GM18517 (cell line): ENCODE measurements at regions not wholly inside any gene's neighbourhood (a gene's known extent, or its start where the extent isn't known, plus 50 kb on each side); places are given as distances from the start of the nearest gene placed in this dataset.

ENCODE experiments used
- ATAC-seq: cut with Tn5 transposase; IDR thresholded peaks from one replicate; pipeline ENCODE4 v1.9.1; 2021; ENCODE audit warnings: mild to moderate bottlenecking, moderate library complexity; ENCODE audit not compliant: unreplicated experiment

DNA sequence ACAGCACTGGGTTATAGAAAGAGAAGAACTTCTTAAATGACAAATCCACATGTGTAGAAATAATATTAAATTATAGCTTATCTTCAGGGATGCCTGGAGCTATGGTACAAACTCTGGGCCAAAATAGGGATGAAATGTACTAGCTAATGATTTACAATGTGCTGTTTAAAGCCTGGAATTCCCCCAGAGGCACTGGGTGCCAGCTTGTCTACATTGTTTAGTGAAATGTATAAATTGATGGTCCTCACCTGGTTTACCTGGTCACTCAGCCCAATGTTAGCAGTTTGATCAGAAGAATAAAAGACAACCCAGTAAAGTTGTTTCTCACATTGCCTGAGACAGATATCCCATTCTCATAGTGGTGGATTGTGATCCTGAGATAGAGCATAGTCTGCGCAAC lies 597.2 kb downstream of the DIAPH3 start:
- ATAC-seq, result no peak

DNA sequence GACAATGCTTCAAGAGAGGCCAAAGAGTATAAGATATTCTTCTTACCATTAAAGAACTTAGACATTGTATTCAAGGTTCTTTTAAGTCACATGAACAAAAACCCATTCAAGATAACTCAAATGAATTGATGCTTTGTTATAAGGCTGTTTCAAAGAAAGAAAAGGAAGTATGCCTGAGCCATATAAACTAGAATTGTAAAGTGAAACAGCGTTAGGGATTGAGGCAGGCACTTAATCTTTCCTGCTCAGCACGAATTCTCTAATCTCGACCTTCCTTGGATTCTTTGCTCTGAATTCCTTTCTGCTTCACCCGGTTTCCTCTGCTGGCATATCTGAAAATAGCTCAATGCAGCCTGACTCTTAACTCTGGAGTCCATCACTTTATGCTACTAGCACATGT lies 595.4 kb downstream of the DIAPH3 start:
- no peak for ATAC-seq

DNA sequence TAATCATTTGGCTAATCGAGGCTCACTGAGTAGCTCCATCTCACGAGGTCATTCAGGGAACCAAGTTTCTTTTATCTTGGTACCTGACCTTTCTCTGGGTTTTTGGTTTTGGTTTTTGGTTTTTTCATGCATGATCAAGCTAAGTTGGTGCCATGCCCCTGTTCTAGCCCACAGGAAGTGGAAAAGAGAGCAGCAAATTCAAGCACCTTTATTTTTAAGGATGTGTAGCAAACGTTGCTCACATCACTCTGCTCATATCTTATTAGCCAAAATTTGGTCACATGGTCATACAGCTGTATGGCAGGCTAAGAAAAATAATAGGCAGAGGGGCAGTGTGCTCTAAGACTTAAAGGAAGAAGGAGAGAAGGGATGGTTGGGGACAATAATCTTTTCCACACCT lies 593.5 kb downstream of the DIAPH3 start:
- ATAC-seq, result no peak

DNA sequence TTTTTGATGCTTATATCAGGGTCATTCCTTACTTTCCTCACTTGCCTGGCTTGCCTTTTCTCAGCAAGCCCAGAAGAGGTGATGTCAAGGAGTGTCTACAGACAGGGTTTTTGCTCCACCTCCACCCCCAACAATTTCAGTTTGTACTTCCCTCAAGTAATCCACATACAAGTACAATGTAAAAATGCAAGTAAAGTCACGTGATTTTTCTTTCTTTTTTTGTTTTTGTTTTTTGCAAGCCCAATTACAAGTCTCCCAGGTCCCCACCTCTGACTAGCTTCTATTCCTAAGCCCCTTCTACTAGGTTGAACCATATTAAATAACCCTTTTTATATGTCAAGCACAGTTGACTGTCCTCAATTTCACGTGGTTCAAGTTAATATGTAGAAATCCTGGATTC lies 579.6 kb downstream of the DIAPH3 start:
- no peak for ATAC-seq

DNA sequence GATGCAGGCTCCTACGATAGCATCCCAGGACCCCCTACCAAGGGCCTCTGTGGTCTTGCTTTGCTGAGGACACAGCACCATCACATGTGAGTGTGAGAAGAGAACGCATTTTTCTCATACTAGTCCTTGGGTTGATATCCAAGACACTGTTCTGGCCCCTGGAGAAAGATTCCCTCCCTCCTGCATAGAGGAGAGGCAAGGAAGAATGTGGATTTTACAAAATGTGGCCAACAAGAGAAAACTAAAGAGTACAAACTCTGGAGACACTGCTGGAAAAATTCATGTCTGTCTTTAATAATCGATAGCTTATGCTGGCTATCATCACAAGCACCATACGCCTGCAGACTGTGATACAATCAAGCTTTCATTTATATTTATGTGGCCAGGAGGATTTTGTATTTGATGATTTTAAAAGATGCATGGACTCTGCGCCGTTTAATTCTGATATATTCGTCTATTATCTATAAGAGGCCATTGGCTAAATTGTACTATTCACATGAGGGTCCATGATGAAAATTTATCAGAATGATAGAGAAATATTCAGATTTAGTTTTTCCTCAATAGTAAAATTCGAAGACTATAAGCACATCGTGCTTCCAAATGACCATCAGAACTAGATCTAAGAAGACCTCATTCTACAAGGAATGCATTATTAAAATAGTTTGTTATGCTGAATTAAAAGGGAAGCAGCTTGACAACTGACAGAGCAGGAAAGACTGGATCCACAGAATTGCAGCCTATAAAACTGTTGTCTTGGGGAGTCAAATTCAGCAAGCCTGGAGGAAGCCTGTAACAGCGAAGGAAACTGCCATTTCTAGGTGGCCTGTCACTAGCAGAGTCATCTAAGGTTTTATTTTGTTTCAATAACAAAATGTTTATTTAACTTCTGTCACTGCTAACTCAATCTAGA lies 578.7 kb downstream of the DIAPH3 start:
- ATAC-seq, result no peak

DNA sequence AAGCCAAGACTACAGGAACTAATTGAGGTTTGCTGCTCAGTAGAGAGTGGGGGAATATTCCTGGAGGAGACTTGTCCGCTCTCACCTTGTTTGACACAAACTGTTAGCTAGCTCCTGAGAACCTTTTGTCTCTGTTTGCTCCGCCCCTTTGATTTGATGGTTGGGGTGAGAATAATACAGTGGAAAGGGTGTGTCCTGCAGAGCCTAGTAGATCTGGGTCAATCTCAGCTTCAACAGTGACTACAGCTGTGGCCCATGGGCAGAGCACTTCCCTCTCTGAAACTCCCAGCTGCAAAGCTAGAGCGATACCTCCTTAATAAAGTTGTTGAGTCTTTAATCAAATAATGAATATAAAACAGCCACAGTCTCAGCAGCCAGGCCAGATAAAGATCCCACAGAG lies 576.7 kb downstream of the DIAPH3 start:
- no peak for ATAC-seq

DNA sequence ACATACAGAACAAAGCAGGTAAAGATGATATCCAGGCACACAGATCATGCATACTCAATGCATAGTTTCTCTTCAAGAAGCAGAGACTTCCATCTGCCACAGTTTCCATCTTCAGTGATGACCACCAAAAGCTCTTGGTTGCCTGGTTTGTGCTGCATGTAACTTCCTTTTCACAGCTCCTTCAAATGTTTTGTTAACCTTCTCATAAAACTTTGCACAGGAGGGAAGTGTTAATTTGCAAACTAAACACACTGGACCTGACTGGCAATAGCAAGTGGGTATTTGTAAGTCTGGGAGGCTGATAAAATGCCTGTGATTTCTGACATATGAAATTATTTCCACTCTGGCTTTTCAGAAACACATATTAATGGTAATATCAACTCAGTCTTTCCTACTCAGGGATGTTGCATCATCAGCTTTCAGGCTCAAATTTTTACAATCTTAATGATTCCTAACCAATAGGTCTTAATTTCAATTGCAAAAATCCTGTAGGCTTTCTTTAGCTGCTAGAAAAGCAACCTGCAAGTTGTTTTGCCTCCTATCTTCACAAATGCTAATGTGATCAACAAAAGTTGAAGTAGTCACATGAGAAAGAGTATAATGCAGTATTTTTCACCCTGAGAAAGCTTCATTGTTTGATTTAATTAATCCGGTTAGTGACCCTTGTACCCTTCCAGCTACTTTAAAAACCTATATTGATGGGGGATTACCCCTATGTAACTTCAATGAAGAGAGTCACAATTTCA lies 575.6 kb downstream of the DIAPH3 start:
- ATAC-seq, result no peak

DNA sequence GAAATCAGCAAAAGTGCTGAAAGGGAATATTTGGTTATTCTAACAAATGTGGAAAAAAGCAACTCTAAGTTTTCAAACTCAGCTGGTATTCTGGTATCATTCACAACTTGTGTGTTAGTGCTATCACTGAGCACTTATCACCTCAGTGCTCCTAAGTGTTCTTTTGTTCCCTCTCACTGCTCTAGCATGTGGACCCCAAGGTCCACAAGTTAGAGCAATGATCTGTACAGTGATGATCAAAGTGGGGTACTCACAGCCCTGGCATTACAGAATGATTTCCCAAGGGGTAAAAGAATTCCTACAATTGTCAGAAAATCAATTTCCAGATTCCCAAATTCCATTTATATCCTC lies 575.0 kb downstream of the DIAPH3 start:
- ATAC-seq, result no peak

DNA sequence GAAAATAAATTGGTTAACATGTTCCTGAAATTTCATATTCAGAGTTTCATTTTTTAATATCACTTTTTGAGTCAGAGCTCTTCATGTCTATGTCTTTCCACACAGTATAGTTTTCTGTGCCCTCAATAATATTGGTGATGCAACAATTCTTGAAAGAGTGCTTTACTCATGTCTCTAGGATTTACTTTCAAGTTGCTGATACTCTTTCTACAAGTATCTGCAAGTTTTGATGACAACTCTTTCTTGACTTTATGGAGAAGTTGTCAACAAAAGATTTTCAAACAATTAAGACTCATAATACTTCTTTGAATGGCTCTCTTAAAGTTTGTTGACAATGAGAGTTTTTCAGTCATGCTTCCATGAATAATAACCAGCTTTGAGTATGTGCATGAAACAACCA lies 561.7 kb downstream of the DIAPH3 start:
- ATAC-seq, result no peak

DNA sequence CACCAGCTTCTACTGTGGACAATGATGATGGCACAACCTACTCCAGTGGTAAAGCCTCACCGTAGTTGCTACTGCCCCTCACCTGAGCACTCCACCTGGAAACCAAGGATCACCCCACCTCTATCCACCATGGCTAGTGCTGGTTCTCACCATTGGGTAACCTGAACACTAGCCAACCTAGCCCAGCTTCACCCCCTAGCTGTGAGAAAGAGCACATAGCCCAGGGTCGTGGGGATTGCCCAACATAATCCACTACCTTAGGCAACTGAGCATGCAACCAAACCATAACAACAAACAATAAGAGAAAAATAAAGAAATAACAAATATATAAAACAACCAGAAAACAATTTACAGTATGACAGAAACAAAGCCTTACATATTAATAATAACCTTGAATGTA lies 560.1 kb downstream of the DIAPH3 start:
- ATAC-seq, result no peak

DNA sequence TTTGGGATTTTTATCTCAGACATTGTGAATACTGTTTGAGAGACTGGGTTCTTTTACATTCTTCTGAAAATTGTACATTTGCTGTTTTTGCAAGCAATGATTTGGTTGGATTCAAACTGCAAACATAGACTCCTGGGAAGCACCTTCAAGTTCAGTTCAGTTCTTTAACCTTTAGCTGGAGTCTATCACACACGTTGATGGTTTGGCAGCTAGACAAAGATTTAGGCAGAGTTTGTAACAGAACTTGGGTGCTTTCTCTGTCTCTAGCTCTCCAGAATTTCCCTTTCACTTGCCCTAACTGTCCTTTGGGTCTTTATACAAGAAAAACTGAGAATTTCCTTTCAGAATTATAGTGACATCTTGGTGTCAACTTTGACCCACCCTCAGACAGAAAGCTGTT lies 556.6 kb downstream of the DIAPH3 start:
- no peak for ATAC-seq

DNA sequence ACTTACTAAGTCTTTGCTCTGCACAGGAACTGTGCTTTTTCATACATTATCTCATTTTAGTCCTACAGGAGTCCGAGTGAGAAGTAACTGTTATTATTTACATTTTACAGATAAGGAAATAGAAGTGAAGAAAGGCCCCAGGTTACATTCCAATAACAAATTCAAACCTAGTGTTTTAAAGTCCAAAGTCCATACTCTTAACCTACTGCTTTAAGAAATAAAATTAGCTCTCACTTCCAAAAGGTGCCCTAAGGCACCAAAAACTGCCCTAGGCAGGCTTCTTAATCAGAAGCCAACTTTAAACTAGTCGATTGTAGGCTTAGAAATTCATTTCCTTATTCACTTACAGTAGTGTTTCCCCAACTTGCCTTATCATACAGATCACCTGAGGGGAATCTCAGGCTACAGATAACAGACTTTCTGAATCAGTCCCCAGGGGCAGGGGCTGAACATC lies 555.9 kb downstream of the DIAPH3 start:
- no peak for ATAC-seq

DNA sequence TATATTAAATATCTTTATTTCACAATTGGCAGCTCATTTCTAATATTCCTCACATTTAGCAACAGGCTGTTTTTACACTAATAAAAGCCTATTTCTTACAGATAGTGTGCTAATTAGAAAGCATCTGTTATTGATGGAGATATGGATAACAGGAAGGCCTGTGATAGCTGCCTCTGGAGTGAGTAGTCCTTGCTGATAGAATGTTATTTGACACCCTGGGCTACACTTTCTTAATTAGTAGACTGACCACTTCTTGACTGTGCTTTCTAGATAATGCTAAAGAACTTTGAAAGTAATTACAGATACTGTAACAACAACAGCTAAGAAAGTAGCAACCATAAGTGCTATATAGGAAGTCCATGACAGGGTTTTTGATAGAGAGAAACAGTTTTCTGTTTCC lies 554.3 kb downstream of the DIAPH3 start:
- ATAC-seq, result no peak
